Breast epithelium (tissue), 3 donors: ENCODE measurements at regions not wholly inside any gene's neighbourhood (a gene's known extent, or its start where the extent isn't known, plus 50 kb on each side); places are given as distances from the start of the nearest gene placed in this dataset.

Experiments used
- POLR2A ChIP-seq: fragments of 450-650 bp; IDR thresholded peaks from one replicate; pipeline ENCODE4 v1.6.1; 2016; ENCODE audit warnings: antibody characterized with exemption, mild to moderate bottlenecking, moderate library complexity
- POLR2AphosphoS5 ChIP-seq, 3 donors: sonication (generic); formaldehyde crosslinking; IDR thresholded peaks; one replicate each; pipeline ENCODE4 v1.6.1; 2017; ENCODE audit warnings: antibody characterized with exemption in 3 of 3
- TF ChIP-seq, protein P1 (sequence below), 3 donors: fragments of 450-650 bp; IDR thresholded peaks; one replicate each; pipeline ENCODE4 v1.5.1; 2016 to 2017; ENCODE audit warnings: antibody characterized with exemption in 3 of 3, mild to moderate bottlenecking in 3 of 3, moderate library complexity in 3 of 3

DNA sequence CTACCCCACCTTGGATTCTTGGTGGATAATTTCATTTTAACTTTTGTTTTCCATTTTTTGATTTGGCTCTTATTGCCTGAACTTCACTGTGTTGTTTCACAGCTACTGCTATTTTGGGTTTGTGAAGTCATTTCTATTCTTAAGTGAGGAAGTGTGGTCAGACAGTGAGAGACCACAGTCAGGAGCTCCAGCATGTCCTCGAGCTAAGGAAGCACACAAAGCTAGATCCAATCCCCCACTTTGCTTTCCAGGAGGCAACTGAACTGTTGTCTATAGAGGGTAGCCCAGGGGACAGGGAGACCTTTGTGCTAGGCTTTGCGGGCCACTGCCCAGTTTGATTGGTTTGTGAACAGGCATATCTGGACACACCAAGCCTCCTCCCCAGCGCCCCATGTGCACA lies 251.8 kb upstream of the KIRREL3 start:
- TF ChIP-seq POLR2AphosphoS5 (IDR thresholded peaks at IDR 0.05) (no peak), POLR2A (no peak)
- TF ChIP-seq, protein P1, sequence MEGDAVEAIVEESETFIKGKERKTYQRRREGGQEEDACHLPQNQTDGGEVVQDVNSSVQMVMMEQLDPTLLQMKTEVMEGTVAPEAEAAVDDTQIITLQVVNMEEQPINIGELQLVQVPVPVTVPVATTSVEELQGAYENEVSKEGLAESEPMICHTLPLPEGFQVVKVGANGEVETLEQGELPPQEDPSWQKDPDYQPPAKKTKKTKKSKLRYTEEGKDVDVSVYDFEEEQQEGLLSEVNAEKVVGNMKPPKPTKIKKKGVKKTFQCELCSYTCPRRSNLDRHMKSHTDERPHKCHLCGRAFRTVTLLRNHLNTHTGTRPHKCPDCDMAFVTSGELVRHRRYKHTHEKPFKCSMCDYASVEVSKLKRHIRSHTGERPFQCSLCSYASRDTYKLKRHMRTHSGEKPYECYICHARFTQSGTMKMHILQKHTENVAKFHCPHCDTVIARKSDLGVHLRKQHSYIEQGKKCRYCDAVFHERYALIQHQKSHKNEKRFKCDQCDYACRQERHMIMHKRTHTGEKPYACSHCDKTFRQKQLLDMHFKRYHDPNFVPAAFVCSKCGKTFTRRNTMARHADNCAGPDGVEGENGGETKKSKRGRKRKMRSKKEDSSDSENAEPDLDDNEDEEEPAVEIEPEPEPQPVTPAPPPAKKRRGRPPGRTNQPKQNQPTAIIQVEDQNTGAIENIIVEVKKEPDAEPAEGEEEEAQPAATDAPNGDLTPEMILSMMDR (IDR thresholded peaks at IDR 0.05), result no peak
